ENCODE measurements at regions not wholly inside any gene's neighbourhood (a gene's known extent, or its start where the extent isn't known, plus 50 kb on each side); places are given as distances from the start of the nearest gene placed in this dataset.

GRCh38 chr2:215672406-215672805 is 236.5 kb upstream of the FN1 start:
- 81% methylated on average over 1 of the region's 1 CpG for WGBS
- Histone ChIP-seq H3K4me1 (ENCODE audit: control insufficient read depth in 4 of 4, insufficient read depth in 4 of 4, low read length in 3 of 4) (no peaks in the 10 kb centered on the region), H3K36me3 (ENCODE audit: control insufficient read depth in 4 of 4, insufficient read depth in 3 of 4, low read depth in 1 of 4, low read length in 3 of 4) (no peaks in the 10 kb centered on the region), H3K27me3 (ENCODE audit: control insufficient read depth in 4 of 4, insufficient read depth in 4 of 4, low read length in 3 of 4) (no peaks in the 10 kb centered on the region), H3K4me3 (ENCODE audit: low read depth in 1 of 3, low read length in 3 of 3) (no peak overlapping the region), H3K27ac (ENCODE audit: low read depth in 1 of 2, low read length in 2 of 2) (no peak overlapping the region), H3K9me3 (ENCODE audit: control insufficient read depth in 4 of 4, low read length in 3 of 4) (no peaks in the 10 kb centered on the region), H3K9ac (ENCODE audit: low read depth in 1 of 2, low read length in 2 of 2) (no peak overlapping the region)
- TF ChIP-seq ZBTB33 (IDR thresholded peaks at IDR 0.05) (no peak), TAF1 (conservative IDR thresholded peaks at IDR 0.05) (no peak), HNF4A (conservative IDR thresholded peaks at IDR 0.05) (no peak), RXRA (IDR thresholded peaks at IDR 0.05) (no peak)
- no peak for DNase-seq (ENCODE audit: low spot score)

GRCh38 chr2:215671691-215672090 is 235.8 kb upstream of the FN1 start:
- Histone ChIP-seq H3K4me1 (ENCODE audit: control insufficient read depth in 4 of 4, insufficient read depth in 4 of 4, low read length in 3 of 4) (no peaks in the 10 kb centered on the region), H3K27ac (ENCODE audit: low read depth in 1 of 2, low read length in 2 of 2) (no peak overlapping the region), H3K4me3 (ENCODE audit: low read depth in 1 of 3, low read length in 3 of 3) (no peak overlapping the region), H3K27me3 (ENCODE audit: control insufficient read depth in 4 of 4, insufficient read depth in 4 of 4, low read length in 3 of 4) (no peaks in the 10 kb centered on the region), H3K9ac (ENCODE audit: low read depth in 1 of 2, low read length in 2 of 2) (no peak overlapping the region), H3K36me3 (ENCODE audit: control insufficient read depth in 4 of 4, insufficient read depth in 3 of 4, low read depth in 1 of 4, low read length in 3 of 4) (no peaks in the 10 kb centered on the region), H3K9me3 (ENCODE audit: control insufficient read depth in 4 of 4, low read length in 3 of 4) (no peaks in the 10 kb centered on the region)
- no peak for DNase-seq (ENCODE audit: low spot score)
- WGBS, result 81% methylated on average over 6 of the region's 6 CpGs
- no peak for TF ChIP-seq FOXA1 (IDR thresholded peaks at IDR 0.05)
- TF ChIP-seq RXRA (IDR thresholded peaks at IDR 0.05), result no peak
- no peak for TF ChIP-seq CTCF (IDR thresholded peaks at IDR 0.05; ENCODE audit: low read depth, low read length, missing input control)

GRCh38 chr2:215671244-215671643 is 235.4 kb upstream of the FN1 start:
- H3K36me3 ChIP-seq (ENCODE audit: control insufficient read depth in 4 of 4, insufficient read depth in 3 of 4, low read depth in 1 of 4, low read length in 3 of 4), result no peaks in the 10 kb centered on the region
- WGBS, result 92% methylated on average over 2 of the region's 2 CpGs
- no peak overlapping the region for H3K9ac ChIP-seq (ENCODE audit: low read depth in 1 of 2, low read length in 2 of 2)
- no peaks in the 10 kb centered on the region for H3K9me3 ChIP-seq (ENCODE audit: control insufficient read depth in 4 of 4, low read length in 3 of 4)
- no peak for DNase-seq (ENCODE audit: low spot score)
- no peaks in the 10 kb centered on the region for H3K4me1 ChIP-seq (ENCODE audit: control insufficient read depth in 4 of 4, insufficient read depth in 4 of 4, low read length in 3 of 4)
- H3K27me3 ChIP-seq (ENCODE audit: control insufficient read depth in 4 of 4, insufficient read depth in 4 of 4, low read length in 3 of 4), result no peaks in the 10 kb centered on the region
- no peak overlapping the region for H3K4me3 ChIP-seq (ENCODE audit: low read depth in 1 of 3, low read length in 3 of 3)
- no peak overlapping the region for H3K27ac ChIP-seq (ENCODE audit: low read depth in 1 of 2, low read length in 2 of 2)
- TF ChIP-seq CTCF (IDR thresholded peaks at IDR 0.05; ENCODE audit: low read depth, low read length, missing input control), result no peak
- TF ChIP-seq EGR1 (IDR thresholded peaks at IDR 0.05; ENCODE audit: low read depth in 2 of 2), result no peak
- TF ChIP-seq FOXA1 (IDR thresholded peaks at IDR 0.05), result no peak
- no peak for TF ChIP-seq TAF1 (conservative IDR thresholded peaks at IDR 0.05)
- no peak for TF ChIP-seq YY1 (IDR thresholded peaks at IDR 0.05)
- no peak for TF ChIP-seq REST (IDR thresholded peaks at IDR 0.05)
- no peak for TF ChIP-seq SP1 (IDR thresholded peaks at IDR 0.05)
- TF ChIP-seq ZBTB33 (IDR thresholded peaks at IDR 0.05), result no peak
- TF ChIP-seq GABPA (IDR thresholded peaks at IDR 0.05 in 1 of 2, conservative IDR thresholded peaks at IDR 0.05 in 1 of 2), result no peak
- TF ChIP-seq JUND (IDR thresholded peaks at IDR 0.05), result no peak
- TF ChIP-seq FOXA2 (IDR thresholded peaks at IDR 0.05), result no peak
- TF ChIP-seq RXRA (IDR thresholded peaks at IDR 0.05), result no peak
- no peak for TF ChIP-seq HNF4G (IDR thresholded peaks at IDR 0.05)
- TF ChIP-seq ATF3 (IDR thresholded peaks at IDR 0.05), result no peak
- TF ChIP-seq HNF4A (conservative IDR thresholded peaks at IDR 0.05), result no peak
- TF ChIP-seq NR2F2 (IDR thresholded peaks at IDR 0.05), result no peak

All from liver (tissue), 8 donors.